HG03280 (cell line): ENCODE measurements at regions not wholly inside any gene's neighbourhood (a gene's known extent, or its start where the extent isn't known, plus 50 kb on each side); places are given as distances from the start of the nearest gene placed in this dataset.
"Not testable (repeated sequence)": the region's sequence is repeated elsewhere in the genome, so short reads cannot be mapped to it uniquely, and the experiment has no call there.

Experiments
- ATAC-seq: cut with Tn5 transposase; IDR thresholded peaks from one replicate; pipeline ENCODE4 v1.9.1; 2021; ENCODE audit warnings: mild to moderate bottlenecking, moderate library complexity; ENCODE audit not compliant: unreplicated experiment

DNA sequence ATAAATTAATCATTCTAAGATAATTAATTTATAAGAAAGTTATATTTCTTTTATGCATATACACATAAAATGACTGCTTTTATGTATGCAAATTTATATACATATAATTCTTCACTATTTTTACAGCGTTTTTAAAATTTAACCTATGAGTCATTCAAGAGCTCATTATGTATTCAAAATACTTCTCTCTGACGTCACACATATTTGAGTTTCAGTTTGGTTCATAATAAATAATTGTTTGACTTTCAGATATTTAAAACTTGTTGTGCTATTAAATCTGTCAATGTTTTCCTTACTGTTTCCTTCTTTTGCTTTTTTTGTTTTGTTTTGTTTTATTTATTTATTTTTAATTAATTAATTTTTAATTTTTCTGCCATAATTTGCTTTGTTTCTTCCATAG lies 467.5 kb upstream of the ADGRB3 start:
- ATAC-seq: no peak

- not testable (repeated sequence) for ATAC-seq
These were observed 474.3 kb upstream of the ADGRB3 start for GRCh38 chr6:68160812-68161211.

DNA sequence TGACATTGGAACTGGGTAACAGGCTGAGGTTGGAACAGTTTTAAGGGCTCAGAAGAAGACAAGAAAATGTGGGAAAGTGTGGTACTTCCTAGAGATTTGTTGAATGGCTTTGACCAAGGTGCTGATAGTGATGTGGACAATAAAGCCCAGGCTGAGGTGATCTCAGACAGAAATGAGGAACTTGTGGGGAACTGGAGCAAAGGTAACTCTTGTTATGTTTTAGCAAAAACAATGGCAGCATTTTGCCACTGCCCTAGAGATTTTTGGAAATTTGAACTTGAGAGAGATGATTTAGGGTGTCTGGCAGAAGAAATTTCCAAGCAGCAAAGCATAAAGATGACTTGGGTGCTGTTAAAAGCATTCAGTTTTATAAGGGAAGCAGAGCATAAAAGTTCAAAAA lies 474.7 kb upstream of the ADGRB3 start:
- ATAC-seq: no peak

DNA sequence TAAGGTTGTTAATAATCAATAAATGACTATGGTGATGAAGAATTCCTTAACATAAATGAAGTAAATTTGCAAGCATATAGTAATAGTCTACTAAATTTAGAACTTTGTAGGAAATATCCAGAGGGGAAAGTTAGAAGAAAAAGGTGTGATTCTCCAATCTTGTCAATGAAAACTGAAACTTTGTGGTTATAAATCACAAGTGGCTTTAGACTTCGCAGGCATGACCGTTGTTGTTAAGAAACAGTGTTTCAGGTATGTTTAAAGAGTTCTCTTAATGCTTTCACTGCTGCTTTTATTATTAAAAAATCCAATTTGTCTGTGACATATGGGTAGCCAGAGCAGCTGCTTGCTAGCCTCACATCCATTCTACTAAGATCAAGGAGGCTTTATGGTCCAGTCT lies 475.6 kb upstream of the ADGRB3 start:
- ATAC-seq: no peak

- no peak for ATAC-seq
These were observed 476.8 kb upstream of the ADGRB3 start for GRCh38 chr6:68158256-68158655.

DNA sequence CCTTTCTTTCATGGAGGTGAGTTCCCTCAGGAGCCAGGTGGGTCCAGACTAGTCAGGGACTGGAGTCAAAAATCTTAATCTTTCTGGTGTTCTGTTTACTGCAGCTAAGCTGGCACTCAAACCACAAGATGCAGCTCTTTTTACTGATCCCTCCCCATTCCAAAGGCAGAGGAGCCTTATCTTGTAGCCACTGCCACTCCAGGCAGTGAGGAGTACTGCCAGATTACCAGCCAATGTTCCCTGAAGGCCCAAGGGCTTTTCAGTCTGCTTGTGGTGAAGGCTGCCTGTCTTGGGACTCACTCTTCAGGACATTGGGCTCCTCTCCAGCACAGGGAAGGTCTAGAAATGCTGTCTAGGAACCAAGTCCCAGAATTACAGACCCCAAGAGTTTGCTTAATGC lies 490.4 kb upstream of the ADGRB3 start:
- ATAC-seq: no peak

- ATAC-seq: no peak
These were observed 493.9 kb upstream of the ADGRB3 start for GRCh38 chr6:68141190-68141589.

DNA sequence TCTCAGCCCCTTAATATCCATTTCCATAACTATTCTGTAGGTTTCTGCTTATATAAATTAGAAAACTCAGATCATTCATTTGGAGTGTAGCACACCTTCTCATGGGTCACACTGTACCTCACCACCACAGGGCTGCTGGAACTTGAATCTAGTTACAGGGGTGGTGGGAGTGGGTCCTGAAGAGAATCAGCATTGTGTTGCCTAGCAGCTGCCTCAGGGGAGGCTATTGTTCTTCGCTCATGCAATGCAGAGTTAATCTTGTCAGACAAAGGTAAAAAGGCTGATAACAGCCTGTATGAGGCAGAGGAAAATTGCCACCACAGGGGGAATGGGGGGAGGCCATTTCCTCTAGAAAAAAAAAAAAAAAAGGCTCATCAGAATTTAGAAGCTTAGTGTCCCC lies 496.0 kb upstream of the ADGRB3 start:
- ATAC-seq: no peak

GRCh38 chr6:68134796-68135195 lies 500.3 kb upstream of the ADGRB3 start:
- ATAC-seq: no peak

- ATAC-seq: no peak
These were observed 506.9 kb upstream of the ADGRB3 start for GRCh38 chr6:68128211-68128610.

GRCh38 chr6:68127074-68127473 lies 508.0 kb upstream of the ADGRB3 start:
- ATAC-seq: no peak

GRCh38 chr6:68126089-68126749 lies 508.9 kb upstream of the ADGRB3 start:
- ATAC-seq: peak; percentile 97

DNA sequence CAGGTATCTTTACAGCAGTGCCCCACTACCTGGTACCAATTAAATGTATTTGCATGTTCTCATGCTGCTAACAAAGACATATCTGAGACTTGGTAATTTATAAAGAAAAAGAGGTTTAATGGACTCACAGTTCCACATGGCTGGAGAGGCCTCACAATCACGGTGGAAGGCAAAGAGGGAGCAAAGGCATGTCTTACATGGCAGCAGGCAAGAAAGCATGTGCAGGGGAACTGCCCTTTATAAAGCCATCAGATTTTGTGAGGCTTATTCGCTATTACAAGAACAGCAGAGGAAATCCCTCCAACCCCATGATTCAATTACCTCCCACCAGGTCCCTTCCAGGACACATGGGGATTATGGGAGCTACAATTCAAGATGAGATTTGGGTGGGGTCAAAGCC lies 512.1 kb upstream of the ADGRB3 start:
- ATAC-seq: not testable (repeated sequence)

- ATAC-seq: no peak
These were observed 513.0 kb upstream of the ADGRB3 start for GRCh38 chr6:68122032-68122431.

DNA sequence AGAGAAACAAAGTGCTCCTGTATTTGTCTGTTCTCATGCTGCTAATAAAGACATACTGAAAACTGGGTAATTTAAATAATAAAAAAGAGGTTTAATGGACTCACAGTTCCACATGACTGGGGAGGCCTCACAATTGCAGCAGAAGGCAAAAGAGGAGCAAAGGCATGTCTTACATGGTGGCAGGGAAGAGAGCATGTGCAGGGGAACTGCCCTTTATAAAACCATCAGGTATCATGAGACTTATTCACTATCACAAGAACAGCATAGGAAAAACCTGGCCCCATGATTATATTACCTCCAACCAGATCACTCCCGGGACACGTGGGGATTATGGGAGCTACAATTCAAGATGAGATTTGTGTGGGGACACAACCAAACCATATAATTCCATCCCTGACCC lies 514.1 kb upstream of the ADGRB3 start:
- not testable (repeated sequence) for ATAC-seq

GRCh38 chr6:68114463-68115047 lies 520.5 kb upstream of the ADGRB3 start:
- no peak for ATAC-seq

DNA sequence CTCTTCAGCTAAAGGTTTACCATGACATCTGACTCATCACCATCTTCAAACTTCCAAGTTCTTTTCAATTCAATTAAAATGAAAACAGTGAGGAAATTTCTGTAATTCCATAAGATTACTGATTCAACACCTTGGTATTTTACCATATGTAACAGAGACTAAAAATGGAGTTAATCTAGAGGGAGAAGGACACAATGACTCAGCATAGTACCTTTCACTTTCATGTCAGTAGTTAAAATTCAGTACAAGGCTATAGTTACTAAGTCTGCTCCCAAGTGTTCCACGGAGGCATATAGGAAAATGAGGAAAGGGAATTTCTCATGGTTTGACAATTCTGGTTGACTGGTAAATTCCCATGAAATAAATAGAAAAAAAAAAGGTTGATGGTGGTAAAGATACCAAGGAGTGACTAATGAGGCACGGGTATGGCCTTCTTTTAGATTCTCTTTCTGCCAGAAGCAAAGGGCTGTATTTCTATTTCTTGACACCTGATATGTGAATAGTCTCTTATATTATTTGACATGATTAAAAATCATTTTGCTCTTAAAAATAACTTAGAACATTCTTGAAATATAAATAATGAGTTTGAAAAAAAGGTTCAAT lies 526.7 kb upstream of the ADGRB3 start:
- ATAC-seq: peak; percentile 81

- ATAC-seq: peak; percentile 86
These were observed 541.0 kb upstream of the ADGRB3 start for GRCh38 chr6:68094070-68094469.

DNA sequence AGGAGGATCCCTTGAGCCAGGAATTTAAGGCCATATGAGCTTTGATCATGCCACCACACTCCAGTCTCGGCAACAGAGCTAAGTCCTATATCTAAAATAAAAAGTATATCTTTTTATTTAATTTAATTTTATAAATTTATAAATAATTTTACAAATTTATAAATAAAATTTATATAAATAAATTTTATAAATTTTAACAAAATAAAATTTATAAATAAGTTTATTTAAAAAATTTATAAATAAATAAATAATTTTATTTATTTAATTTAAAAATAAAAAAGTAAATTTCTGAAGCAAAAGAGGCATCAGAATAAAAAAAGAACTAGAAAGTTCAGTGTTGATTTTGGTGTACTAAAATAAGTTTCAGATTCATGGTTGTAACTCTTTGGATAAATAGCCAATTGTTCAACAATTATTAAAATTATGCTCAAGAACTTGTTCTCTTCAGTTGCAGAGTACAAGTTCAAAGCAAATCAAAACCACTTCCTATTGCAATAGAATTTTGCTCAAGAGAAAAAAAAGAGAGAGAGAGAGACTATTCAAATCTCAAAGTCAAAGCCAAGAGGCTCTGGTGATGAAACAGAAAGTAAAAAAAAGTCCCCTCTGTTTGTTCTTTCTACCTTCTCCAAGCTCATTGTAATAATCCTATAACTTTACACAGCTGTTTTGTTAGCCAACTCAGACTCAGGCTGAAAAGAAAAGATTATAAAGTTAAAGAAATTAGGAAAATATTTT lies 547.5 kb upstream of the ADGRB3 start:
- peak; percentile 87 for ATAC-seq

- no peak for ATAC-seq
These were observed 548.9 kb upstream of the ADGRB3 start for GRCh38 chr6:68086199-68086598.

GRCh38 chr6:68085599-68085998 lies 549.5 kb upstream of the ADGRB3 start:
- ATAC-seq: not testable (repeated sequence)

GRCh38 chr6:68082086-68082485 lies 553.0 kb upstream of the ADGRB3 start:
- no peak for ATAC-seq
